K562 (cell line): ENCODE measurements at regions not wholly inside any gene's neighbourhood (a gene's known extent, or its start where the extent isn't known, plus 50 kb on each side); places are given as distances from the start of the nearest gene placed in this dataset.

ENCODE experiments used
- AFF4 ChIP-seq: sonication (generic); formaldehyde crosslinking; IDR thresholded peaks from 2 replicates; pipeline ENCODE4 v1.8.0; 2023; ENCODE audit warnings: mild to moderate bottlenecking, missing genetic modification reagents
- ARID4B ChIP-seq: sonication (generic); formaldehyde crosslinking; IDR thresholded peaks from 2 replicates; pipeline ENCODE4 v1.8.0; 2022; ENCODE audit warnings: mild to moderate bottlenecking, missing genetic modification reagents
- BHLHE40 ChIP-seq: IDR thresholded peaks from 2 replicates; pipeline ENCODE4 v1.6.1; 2011; ENCODE audit warnings: low read length, improper control_type of control experiment
- E2F6 ChIP-seq, 2 experiments: IDR thresholded peaks; 2 replicates each; pipeline ENCODE4 v1.6.1; 2011; ENCODE audit warnings: borderline replicate concordance in 1 of 2, control low read depth in 1 of 2, low read depth in 1 of 2, low read length in 1 of 2, mild to moderate bottlenecking in 1 of 2, mixed read lengths in 1 of 2, moderate library complexity in 1 of 2; ENCODE audit not compliant: insufficient read depth in 1 of 2, insufficient read length in 1 of 2, poor library complexity in 1 of 2, severe bottlenecking in 1 of 2; ENCODE audit errors: extremely low read depth in 1 of 2
- FOXA1 ChIP-seq: fragments of 450-650 bp; IDR thresholded peaks from 2 replicates; pipeline ENCODE4 v1.6.1; 2016; ENCODE audit warnings: mild to moderate bottlenecking, borderline replicate concordance
- GTF2E2 ChIP-seq: fragments of 200-800 bp; sonication (Bioruptor generic); IDR thresholded peaks from 2 replicates; pipeline ENCODE4 v1.6.1; 2016; ENCODE audit warnings: missing genetic modification characterization, missing compliant biosample characterization
- IFI16 ChIP-seq: fragments of 250-450 bp; sonication (Bioruptor Pico); IDR thresholded peaks from 2 replicates; pipeline ENCODE4 v2.1.2; 2022; ENCODE audit warnings: mild to moderate bottlenecking, inconsistent platforms
- PHB2 ChIP-seq: fragments of 450-650 bp; IDR thresholded peaks from 2 replicates; pipeline ENCODE4 v1.6.1; 2017; ENCODE audit warnings: low read depth
- PHF21A ChIP-seq: fragments of 450-650 bp; IDR thresholded peaks from 2 replicates; pipeline ENCODE4 v1.6.1; 2017; ENCODE audit warnings: low read depth, borderline replicate concordance
- ZNF24 ChIP-seq: fragments of 450-650 bp; IDR thresholded peaks from 2 replicates; pipeline ENCODE4 v1.6.1; 2016
- ZNF263 ChIP-seq: sonication (generic); formaldehyde crosslinking; IDR thresholded peaks from 2 replicates; pipeline ENCODE4 v1.8.0; 2022; ENCODE audit warnings: mild to moderate bottlenecking, missing genetic modification reagents, borderline replicate concordance
- ZNF311 ChIP-seq: fragments of 250-450 bp; sonication (Bioruptor Pico); IDR thresholded peaks from 2 replicates; pipeline ENCODE4 v1.4.0; 2020; ENCODE audit warnings: mild to moderate bottlenecking, moderate library complexity
- ZSCAN29 ChIP-seq: fragments of 450-650 bp; IDR thresholded peaks from 2 replicates; pipeline ENCODE4 v1.6.1; 2017

GRCh38 chr5:79853028-79853427 is 138.0 kb downstream of the MTX3 start (continued):
- no peak for TF ChIP-seq ARID4B (CRISPR knock-in tag)
- no peak for TF ChIP-seq BHLHE40
- no peak for TF ChIP-seq FOXA1
- no peak for TF ChIP-seq IFI16 (CRISPR knock-in tag)
- TF ChIP-seq GTF2E2 (tag), result no peak
- TF ChIP-seq ZNF311 (CRISPR knock-in tag), result no peak
- TF ChIP-seq PHB2, result no peak
- TF ChIP-seq AFF4 (CRISPR knock-in tag), result no peak
- TF ChIP-seq PHF21A, result no peak
- TF ChIP-seq E2F6 (IDR thresholded peaks at IDR 0.05; ENCODE audit: borderline replicate concordance in 1 of 2, extremely low read depth in 1 of 2, insufficient read depth in 1 of 2, insufficient read length in 1 of 2, low read depth in 1 of 2, low read length in 1 of 2, poor library complexity in 1 of 2, severe bottlenecking in 1 of 2), result no peak
- no peak for TF ChIP-seq ZNF24
- TF ChIP-seq ZSCAN29, result no peak
- no peak for TF ChIP-seq ZNF263 (CRISPR knock-in tag)
